SK-N-SH (cell line): ENCODE measurements at regions not wholly inside any gene's neighbourhood (a gene's known extent, or its start where the extent isn't known, plus 50 kb on each side); places are given as distances from the start of the nearest gene placed in this dataset.

Experiments
- FOXJ3 ChIP-seq: sonication (generic); formaldehyde crosslinking; IDR thresholded peaks from 2 replicates; pipeline ENCODE4 v1.5.1; 2020; ENCODE audit warnings: mild to moderate bottlenecking, missing genetic modification reagents
- TF ChIP-seq, protein P1 (sequence below): fragments of 200-600 bp; sonication (generic); IDR thresholded peaks from 2 replicates; pipeline ENCODE4 v1.6.1; 2017; ENCODE audit warnings: antibody characterized with exemption, mild to moderate bottlenecking, moderate library complexity

DNA sequence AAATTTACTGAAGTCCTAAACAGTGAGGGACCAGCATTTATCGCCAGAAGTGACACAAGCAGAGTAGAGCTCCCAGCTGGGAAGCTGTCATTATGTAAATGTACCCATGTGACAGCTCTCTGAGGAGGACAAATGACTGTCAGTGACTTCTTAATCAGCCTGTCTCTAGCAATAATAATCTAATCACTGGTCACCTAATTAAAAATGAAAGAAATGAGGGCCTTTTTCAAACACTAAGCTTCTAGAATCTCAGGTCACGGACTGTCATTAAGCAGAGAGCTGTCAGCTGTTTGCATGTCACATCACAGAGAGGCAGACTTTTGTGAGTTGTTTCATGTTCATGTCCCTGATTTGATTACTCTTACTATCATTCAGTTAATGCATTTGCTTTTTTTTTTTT lies 77.9 kb upstream of the FBXL17 start:
- TF ChIP-seq, protein P1, sequence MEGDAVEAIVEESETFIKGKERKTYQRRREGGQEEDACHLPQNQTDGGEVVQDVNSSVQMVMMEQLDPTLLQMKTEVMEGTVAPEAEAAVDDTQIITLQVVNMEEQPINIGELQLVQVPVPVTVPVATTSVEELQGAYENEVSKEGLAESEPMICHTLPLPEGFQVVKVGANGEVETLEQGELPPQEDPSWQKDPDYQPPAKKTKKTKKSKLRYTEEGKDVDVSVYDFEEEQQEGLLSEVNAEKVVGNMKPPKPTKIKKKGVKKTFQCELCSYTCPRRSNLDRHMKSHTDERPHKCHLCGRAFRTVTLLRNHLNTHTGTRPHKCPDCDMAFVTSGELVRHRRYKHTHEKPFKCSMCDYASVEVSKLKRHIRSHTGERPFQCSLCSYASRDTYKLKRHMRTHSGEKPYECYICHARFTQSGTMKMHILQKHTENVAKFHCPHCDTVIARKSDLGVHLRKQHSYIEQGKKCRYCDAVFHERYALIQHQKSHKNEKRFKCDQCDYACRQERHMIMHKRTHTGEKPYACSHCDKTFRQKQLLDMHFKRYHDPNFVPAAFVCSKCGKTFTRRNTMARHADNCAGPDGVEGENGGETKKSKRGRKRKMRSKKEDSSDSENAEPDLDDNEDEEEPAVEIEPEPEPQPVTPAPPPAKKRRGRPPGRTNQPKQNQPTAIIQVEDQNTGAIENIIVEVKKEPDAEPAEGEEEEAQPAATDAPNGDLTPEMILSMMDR = no peak
- no peak for TF ChIP-seq FOXJ3 (CRISPR knock-in tag)
